GM19043 (cell line): ENCODE measurements at regions not wholly inside any gene's neighbourhood (a gene's known extent, or its start where the extent isn't known, plus 50 kb on each side); places are given as distances from the start of the nearest gene placed in this dataset.
"Not testable (repeated sequence)": the region's sequence is repeated elsewhere in the genome, so short reads cannot be mapped to it uniquely, and the experiment has no call there.

ENCODE experiments used
- ATAC-seq: cut with Tn5 transposase; IDR thresholded peaks from one replicate; pipeline ENCODE4 v1.9.1; 2021; ENCODE audit warnings: low read depth; ENCODE audit not compliant: unreplicated experiment

DNA sequence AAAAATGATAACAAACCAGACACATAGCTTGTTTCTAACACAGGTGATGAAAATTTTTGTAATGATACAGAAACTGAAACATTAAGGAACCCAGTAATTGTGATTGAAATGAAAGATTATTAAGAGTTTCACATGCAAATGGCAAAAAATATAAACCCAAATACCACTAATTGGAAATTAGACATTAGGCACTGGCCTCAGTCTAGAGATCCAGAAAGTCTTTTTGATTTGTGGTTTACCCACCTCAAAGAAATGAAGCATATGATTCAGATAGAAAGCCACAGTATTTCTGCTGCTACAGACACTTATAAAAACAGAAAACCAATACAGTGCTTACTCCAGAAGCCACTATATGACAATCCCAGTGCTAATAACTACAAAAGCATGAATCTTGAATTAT lies 83.7 kb upstream of the ZNF519 start:
- ATAC-seq, result not testable (repeated sequence)

DNA sequence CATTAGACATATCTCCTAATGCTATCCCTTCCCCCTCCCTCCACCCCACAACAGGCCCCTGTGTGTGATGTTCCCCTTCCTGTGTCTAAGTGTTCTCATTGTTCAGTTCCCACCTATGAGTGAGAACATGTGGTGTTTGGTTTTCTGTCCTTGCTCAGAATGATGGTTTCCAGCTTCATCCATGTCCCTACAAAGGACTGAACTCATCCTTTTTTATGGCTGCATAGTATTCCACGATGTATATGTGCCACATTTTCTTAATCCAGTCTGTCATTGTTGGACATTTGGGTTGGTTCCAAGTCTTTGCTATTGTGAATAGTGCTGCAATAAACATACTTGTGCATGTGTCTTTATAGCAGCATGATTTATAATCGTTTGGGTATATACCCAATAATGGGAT lies 71.2 kb upstream of the ZNF519 start:
- not testable (repeated sequence) for ATAC-seq

GRCh38 chr18:14190776-14191442 lies 58.7 kb upstream of the ZNF519 start:
- ATAC-seq, result peak; percentile 85

GRCh38 chr18:14189858-14190257 lies 57.6 kb upstream of the ZNF519 start:
- no peak for ATAC-seq

GRCh38 chr18:14188751-14189406 lies 56.6 kb upstream of the ZNF519 start:
- not testable (repeated sequence) for ATAC-seq
